Dedifferentiated amniotic fluid mesenchymal stem cell (primary cell): ENCODE measurements at regions not wholly inside any gene's neighbourhood (a gene's known extent, or its start where the extent isn't known, plus 50 kb on each side); places are given as distances from the start of the nearest gene placed in this dataset.

Experiments used
- DNase-seq: peaks from one replicate; pipeline ENCODE4 v3.0.0-alpha.2; 2016; ENCODE audit errors: extremely low spot score

GRCh38 chr11:108994887-108995286 is 330.0 kb downstream of the DDX10 start:
- DNase-seq = no peak

GRCh38 chr11:108997826-108998225 is 333.0 kb downstream of the DDX10 start:
- no peak for DNase-seq

- no peak for DNase-seq
These were observed 335.7 kb downstream of the DDX10 start for GRCh38 chr11:109000531-109000930.

GRCh38 chr11:109001585-109001984 is 336.7 kb downstream of the DDX10 start:
- DNase-seq = no peak

- DNase-seq = no peak
These were observed 348.1 kb downstream of the DDX10 start for GRCh38 chr11:109012991-109013390.

- peak; percentile 58 for DNase-seq
These were observed 350.4 kb downstream of the DDX10 start for GRCh38 chr11:109015283-109015682.

GRCh38 chr11:109016724-109017123 is 351.9 kb downstream of the DDX10 start:
- no peak for DNase-seq

- DNase-seq = no peak
These were observed 352.6 kb downstream of the DDX10 start for GRCh38 chr11:109017489-109017888.

- no peak for DNase-seq
These were observed 353.8 kb downstream of the DDX10 start for GRCh38 chr11:109018639-109019038.

- DNase-seq = no peak
These were observed 354.6 kb downstream of the DDX10 start for GRCh38 chr11:109019342-109019936.

- DNase-seq = no peak
These were observed 358.2 kb downstream of the DDX10 start for GRCh38 chr11:109023036-109023435.

GRCh38 chr11:109026891-109027489 is 362.1 kb downstream of the DDX10 start:
- DNase-seq = no peak

GRCh38 chr11:109027851-109028250 is 363.0 kb downstream of the DDX10 start:
- no peak for DNase-seq

GRCh38 chr11:109029927-109030326 is 365.1 kb downstream of the DDX10 start:
- no peak for DNase-seq

- peak; percentile 58 for DNase-seq
These were observed 368.9 kb downstream of the DDX10 start for GRCh38 chr11:109033627-109034338.

GRCh38 chr11:109034339-109034696 is 369.4 kb downstream of the DDX10 start:
- no peak for DNase-seq

GRCh38 chr11:109035284-109035683 is 370.4 kb downstream of the DDX10 start:
- no peak for DNase-seq

- DNase-seq = no peak
These were observed 371.1 kb downstream of the DDX10 start for GRCh38 chr11:109036011-109036410.

- DNase-seq = peak; percentile 49
These were observed 373.2 kb downstream of the DDX10 start for GRCh38 chr11:109037856-109038780.

- no peak for DNase-seq
These were observed 374.7 kb downstream of the DDX10 start for GRCh38 chr11:109039611-109040010.

GRCh38 chr11:109040303-109040702 is 375.4 kb downstream of the DDX10 start:
- DNase-seq = no peak

GRCh38 chr11:109041876-109042275 is 377.0 kb downstream of the DDX10 start:
- no peak for DNase-seq
